Effector CD4-positive, alpha-beta T cell (primary cell): ENCODE measurements at regions not wholly inside any gene's neighbourhood (a gene's known extent, or its start where the extent isn't known, plus 50 kb on each side); places are given as distances from the start of the nearest gene placed in this dataset.

Experiments used
- DNase-seq: peaks from one replicate; pipeline ENCODE4 v3.0.0-alpha.2; 2020

DNA sequence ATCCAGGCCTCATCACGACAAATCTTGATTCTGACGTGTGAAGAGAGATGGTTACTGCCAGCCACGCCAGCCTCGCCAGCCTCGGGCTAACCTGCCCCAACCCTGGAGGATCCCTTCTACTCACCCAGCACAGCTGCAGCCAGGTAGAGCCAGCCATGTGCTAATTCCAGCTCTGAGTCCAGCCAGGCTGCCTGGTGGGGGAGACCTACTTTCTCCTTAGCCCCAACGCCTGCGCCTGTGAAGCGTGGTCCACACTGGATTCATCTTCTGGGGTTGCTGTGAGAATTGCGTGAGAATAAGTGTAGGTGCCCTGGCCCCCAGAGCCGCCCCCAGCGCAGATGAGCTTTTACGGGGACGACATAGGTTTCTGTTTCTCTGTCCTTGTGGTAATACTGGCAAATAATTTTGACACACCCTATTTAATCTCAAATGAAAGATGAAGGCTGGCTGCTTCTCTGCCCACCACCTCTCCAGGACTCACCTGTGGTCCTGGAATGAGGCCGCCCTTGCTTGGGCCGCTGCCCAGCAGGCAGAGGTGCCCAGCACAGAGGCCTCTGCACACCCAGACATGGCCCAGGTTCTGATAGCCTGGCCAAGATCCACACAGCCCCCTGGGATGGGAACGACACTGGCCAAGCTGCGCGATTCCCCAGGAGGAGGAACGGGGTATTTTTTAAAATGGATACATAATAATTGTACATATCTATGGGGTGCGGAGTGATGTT lies 528.4 kb downstream of the TBC1D22A start:
- no peak for DNase-seq

DNA sequence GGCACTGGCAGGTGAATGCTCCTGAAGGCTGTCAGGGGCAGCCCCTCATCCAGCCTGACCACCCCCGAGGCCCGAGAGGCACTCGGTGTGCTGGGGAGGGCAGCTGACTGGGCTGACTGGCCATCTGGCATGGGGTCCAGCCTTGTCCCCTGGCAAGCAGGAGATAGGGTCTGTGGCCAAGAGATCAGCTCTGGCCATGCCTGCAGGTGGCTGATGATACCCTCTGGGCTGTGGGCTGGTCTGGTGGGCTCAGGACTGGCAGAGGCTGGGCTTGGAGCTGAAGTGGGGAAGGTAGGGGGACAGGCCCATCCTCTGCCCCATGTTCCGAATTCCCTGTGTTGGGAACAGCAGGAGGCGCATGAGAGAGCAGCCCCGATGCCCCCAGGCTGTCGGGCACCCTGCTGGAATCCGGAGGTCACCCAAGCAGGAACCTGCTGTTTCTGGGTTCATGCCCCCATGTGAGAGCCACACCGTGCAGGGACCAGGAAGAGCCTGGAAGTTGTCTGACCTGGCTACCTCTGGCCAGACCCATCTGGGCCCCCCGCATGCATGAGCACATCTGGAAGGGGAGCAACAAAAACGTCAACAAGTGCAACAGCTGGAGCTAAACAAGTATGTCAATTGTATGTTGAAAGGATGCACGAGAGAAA lies 527.0 kb downstream of the TBC1D22A start:
- no peak for DNase-seq

DNA sequence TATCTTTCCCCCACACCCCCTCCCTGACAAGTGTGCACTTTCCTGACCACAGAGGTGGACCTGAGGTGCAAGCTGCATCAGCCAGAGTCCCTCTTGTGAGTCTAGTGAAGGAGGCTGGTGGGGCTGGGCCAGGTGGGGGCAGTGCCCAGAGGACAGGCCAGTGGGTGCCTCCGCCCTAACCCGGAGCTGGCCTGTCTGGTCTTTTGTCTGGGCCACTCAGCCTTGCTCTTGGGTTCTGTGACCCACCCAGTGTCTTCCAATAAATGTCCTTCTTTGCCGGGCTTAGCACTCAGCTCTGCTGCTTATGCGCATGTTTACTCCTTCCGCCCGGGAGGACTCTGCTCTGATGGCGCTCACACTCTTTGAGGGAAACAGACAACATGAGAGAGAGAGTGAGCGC lies 526.2 kb downstream of the TBC1D22A start:
- DNase-seq = no peak

DNA sequence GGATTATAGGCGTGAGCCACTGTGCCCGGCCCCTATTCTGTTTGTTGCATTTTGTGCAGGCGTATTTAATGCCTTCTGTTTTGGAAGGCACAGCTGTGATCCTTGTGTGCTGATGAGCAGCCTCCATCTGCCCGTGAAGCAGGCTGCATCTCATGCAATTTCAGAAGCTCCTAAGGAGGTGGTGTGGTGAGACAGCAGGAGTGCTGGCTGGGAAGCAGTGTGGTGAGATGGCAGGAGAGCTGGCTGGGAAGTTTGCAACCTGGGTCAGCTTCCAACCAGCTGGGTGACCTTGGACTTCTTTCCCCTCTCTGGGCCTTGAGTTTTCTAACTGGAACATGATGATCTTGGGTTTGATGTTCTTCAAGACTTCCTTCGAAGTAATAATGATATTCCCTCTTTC lies 525.1 kb downstream of the TBC1D22A start:
- no peak for DNase-seq

DNA sequence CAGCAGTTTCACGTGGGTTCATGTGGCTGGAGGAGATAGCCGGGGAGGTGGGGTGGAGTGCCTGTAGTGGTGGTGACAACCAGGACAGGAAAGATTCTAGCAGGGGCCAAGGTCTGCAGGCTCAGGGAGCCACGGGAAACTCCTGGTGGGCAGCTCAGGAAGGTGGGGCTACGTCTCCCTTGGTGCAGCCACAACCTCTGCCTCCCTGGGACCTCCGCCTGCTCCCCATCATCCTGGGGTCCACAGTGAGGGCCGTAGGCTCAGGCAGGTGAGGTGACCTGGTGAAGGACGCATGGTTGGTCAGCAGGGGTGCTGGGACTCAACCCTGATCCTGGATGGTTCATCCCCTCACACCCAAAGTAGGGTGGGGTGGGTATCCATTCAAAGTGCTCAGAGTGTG lies 524.1 kb downstream of the TBC1D22A start:
- DNase-seq = no peak

DNA sequence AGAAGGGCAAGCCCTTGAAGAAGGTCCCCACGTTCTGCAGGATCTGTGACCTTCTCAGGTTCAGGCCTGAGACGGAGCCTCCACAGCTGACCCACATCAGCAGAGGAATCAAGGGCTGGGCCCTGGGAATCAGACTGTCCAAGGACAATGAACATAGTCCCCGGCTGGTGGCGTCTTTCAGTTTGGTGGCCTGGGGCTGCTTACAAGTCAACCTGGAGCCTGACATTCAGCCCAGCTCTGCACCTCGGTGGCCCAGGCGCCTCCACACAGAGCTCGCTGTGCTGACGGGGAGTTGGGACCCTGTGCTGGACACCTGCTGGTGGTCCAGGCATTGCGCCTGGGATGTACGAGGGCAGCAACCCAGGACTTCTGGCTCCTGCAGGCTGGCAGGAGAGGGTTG lies 523.5 kb downstream of the TBC1D22A start:
- DNase-seq = no peak

DNA sequence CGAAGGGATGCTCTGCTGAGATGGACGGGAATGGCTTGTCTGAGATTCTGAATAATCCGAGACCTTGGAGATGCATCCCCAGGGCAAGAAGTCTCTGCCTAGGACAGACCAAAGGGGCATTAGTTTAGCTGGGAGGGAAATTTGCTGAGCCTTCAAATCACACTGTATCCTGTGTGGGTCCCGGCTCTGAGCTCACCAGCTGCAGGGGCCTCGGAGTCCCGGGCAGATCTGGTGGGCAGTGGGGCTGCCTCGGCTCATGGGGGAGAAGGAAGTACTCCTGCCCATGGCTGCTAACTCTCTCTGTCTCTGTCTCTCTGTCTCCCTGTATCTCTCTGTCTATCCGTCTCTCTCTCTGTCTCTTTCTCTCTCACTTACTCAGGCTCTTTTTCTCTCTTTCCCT lies 522.4 kb downstream of the TBC1D22A start:
- no peak for DNase-seq

DNA sequence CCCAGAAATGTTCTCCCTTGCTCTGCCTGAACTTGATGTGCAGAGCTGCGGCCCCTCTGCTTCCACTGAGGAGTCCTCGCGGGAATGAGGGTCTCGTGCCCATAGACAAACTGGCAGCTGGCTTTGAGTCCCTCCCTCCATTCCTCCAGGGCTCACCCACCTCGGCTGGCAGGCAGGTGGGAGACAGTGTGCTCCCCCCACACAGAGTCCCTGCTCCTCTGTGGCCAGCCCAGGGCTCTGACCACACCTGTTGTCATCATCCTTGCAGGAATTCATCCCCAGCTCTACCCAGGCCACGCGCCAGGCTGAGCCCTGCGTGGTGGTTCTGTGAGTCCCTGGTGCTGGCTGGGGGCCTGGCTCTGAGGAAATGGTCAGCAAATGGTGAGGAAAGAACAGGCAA lies 521.9 kb downstream of the TBC1D22A start:
- DNase-seq = no peak

DNA sequence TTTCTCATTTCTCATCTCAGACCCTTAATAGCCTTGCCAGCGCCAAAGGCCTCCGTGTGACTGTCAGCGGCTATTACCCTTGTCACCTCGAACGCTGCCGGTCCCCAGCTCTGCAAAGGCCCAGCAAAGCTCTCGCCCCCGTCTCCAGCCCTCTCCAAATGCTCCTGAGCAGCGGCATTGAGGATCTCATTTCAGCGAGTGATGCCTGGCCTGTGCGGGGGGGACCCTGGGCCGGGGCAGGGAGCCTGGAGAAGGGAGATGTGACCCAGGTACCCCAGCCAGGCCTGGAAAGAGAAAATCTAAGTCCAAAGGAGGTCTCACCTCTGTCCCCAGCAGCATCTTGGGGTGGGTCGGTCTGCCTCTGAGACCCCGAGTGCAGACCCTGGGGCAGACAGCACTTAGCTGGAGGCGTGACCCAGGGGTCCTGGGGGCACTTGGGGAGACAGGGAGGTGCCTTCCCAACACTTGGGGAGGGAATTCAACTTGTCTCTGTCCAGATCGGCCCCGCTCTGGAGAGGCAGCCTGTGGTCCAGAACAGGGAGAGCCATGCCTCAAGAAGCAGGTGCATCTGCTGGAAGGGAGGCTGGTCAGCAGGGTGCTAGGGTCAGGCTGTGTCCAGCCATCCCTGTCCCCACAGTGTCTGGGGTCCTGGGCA lies 521.3 kb downstream of the TBC1D22A start:
- DNase-seq = no peak

DNA sequence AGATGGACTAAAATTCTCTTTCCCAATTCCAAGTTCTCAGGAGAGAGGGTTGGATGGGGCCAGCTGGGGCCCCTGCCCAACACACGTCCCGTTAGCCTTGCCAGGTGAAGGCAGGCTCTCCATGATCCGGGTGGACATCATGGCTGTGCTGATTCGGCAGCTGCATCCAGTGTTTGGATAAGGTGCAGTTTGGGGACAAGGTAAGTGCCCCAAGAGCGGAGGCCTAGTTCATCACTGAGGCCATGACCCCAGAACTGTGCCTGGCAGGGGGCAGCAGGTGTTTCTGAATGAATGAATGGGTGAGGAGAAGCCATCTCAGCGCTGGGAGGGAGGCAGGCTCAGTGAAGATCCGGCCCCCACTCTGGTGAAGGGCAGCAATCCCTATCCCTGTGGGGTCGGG lies 520.4 kb downstream of the TBC1D22A start:
- no peak for DNase-seq

DNA sequence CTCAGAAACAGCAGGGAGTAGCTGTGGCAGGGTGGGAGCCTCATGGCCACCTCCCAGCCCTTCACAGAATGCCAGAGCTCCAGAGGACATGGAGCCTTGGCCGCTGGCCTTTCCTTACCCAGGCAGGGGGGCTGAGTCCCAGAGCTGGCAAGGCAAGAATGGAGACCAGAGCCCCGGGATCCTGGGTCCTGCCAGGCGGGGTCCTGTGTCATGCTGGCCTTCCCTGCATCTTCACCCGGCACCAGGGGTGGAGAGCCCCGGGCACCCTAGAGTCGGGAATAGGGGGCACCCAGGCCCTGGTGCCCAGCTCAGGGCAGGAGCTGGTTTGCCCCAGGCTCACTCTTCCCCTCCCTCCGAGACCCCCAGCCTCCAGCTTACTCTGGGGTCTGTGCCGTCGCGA lies 519.9 kb downstream of the TBC1D22A start:
- DNase-seq = no peak

DNA sequence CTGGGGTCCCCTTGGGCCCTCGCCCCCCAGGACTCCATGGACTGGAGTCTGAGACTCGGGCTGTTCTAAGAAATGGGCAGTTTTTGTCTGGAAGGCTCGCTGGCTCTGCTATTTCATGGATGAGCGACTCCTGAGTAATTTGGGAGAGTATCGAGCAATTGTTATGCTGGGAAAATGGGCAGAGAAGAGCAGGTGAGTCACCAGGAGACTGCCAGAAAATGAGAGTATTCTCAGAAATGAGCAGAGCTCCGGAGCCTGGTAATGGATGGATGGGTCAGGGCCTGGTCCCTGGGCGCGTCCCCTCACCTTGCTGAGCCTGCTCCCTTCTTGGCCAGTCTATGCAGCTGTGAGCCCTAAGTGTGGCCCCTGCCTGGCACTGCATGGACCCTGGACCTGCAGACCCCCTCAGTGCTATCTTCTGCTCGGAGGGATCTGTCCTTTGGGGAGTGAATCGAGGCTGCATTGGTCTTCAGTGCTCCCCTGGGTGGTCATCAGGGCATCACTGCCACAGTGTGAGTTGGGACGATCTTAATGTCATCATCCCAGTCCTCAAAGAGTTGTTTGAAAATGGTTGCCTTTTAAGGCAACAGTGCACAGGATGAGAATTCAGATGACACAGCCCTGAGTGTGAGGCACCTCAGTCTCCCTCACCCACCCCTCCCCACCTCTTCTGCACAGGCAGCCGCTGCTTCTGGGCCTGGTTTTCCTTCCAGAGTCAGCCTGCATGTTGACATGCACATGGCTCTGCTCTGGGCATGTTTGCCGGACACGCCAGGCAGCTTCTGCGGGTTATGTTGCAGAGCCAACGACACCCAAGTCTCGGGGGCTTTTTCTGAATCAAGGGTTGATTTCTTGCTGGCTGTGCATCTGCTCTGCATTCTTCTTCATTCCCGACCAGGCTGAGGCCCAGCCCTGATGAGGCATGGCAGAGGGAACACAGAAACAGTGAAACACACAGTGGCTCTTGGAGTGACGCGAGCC lies 519.0 kb downstream of the TBC1D22A start:
- no peak for DNase-seq

DNA sequence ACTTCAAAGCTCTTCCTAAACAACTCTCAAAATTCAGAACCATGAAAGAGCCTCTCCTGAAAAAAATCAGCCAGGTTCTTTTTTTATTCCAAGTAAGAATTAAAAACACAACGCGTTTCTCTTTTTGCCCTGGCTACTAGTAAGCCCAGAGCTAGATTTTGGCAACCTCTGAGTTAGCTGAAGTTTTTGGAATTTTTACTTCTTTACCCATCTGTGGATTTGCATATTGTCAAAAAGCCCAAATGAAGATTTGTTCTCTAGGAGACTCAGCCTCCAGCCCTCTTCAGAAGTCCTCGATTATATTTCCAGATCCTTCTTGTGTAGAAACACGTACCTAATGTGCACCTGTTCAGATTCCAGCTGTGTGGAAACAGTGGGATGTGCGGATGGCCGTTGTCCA lies 517.9 kb downstream of the TBC1D22A start:
- no peak for DNase-seq

DNA sequence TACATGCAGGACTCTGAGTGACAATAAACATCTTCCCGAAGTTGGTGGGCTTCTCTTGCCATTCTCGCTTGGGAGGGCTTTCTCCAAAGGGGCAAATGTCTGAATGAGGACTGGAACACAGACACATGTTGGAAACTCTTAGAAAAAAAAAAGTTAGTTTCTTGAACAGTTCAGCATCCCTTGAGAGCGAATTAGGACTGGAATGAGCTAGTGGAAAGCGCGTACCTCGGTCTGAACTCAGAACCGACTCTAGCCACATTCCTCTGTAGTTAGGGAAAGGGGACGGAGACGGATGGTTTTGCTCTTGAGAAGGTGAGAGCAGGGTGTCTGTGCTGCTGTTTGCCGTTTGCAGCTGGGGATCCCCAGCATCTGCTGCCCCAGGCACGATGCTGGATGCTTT lies 517.3 kb downstream of the TBC1D22A start:
- no peak for DNase-seq

DNA sequence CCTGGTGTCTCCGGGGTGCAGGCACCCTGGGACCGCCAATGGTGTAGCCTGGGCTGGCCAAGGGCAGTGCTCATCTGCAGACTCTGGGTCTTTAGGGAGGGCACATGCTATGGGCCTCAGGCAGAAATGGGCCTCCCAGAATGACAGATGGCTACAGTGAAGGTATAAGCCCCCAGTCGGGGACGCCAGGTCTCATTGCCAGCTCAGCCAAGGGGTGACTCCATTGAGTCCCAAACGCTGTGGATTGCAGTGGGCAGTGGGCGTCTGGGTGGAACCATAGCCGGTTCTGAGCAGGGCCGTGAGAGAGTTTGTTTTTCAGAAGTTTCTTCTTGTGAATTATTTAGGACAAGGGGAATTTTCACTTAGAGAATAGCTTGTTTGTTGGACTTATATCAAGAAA lies 516.9 kb downstream of the TBC1D22A start:
- DNase-seq = no peak

DNA sequence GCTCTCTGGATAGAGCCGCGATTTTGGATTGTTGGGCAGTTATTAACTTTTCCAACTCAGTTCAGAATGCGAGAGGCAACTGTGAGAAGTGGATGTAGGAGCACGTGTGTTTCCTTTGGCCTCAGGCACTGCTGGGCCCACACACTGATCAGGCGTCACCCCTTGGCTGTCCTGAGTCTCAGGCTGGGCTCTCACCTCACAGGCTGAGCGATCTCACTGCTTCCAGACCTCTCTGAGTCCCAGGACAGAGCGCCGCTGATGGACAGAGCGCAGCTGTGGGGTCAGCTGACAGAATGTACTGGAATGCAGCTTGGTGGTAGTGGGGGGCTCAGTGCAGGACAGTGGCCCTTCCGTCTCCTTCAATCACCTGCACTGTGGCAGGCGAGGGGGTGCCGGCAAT lies 516.2 kb downstream of the TBC1D22A start:
- no peak for DNase-seq

DNA sequence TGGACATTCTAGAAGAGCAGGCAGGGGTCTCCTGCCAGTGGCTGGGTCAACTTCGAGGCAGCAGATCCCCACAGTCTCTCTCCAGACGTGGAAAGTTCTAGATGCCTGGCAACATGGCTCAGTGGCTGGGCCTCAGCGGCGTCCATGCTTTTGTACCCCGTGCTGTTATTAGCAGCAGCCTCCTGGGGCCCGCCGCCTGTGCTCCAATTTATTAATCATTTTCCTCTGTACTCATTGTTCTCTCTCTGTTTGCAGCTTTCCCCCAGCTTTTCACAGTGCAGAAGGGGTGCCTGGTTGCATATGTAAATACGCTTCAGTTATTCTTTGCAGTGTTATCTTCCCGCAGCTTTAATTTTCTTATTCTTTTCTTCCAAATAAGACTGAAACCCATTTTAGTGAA lies 515.1 kb downstream of the TBC1D22A start:
- no peak for DNase-seq

DNA sequence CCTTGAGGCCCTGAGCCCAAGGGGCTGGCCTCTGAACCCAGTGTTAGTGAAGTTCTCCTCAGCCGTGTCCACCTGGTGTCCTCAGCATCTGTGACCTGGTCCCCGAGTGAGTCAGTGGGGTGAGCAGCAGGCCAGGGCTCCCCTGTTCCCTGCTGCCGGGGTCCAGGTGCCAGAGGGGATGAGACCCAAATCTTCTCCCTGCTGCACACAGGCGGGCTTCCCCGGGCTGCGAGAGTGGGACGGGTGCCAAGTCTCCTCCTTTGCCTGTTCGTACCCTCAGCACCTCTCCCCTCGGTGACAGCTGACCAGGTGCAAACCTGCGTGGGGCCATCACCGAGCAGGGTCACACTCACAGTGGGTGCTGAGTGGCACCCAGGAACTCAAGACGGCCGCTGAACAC lies 514.5 kb downstream of the TBC1D22A start:
- no peak for DNase-seq

DNA sequence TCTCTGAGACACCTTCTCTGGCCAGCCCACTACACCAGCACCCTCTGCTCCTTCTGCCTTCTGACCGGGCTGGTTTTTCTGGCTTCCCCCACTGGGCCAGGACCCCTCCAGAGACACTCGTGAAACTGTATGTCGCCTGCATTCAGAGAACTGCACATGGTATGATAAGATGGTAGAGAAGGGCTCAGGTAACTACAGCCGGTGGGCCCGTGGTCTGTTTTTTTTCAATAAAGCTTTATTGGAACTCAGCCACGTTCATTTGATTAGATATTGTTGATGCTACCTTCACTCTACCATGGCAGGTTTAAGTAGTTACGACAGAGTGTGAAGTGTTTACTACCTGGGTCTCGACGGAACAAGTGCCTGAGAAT lies 514.0 kb downstream of the TBC1D22A start:
- no peak for DNase-seq

DNA sequence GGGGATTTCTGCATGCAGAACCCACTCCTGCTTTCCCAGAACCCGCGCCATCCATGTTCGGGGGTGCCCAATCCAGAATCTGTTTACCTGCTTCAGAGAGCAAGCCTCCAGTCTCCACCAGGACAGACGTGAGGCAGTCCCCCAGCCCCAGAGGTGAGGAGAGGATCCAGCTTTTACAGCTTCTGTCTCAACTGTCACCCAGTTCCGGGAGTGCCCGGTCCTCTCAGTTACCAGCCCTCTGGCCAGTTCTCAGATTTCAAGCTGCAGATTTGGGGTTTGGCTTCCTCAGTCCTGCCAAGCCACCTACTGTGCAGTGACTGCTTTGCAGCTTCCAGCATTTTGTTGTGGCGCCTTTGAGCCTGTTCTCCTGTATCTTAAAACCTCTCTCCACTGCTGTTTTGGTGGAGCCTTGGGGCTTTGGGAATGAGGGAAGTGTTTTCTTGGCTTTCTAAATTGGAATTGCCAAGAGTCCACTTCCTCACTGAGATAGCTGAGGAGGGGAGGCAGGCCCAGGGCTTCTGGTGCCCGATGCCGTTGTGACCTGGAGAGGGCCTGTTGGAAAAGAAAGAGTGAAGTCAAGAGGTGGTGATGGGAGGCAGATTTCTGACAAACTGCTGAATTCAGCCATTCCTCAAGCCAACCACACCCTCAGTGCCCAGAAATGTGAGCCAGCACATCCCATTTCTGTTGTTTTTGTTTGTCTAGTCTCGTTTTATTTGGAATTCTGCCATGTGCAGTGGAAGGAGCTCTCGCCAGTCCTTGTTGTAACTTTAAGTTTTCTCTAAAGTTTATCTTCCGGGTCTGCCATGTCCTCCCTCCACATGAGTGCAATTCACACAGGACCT lies 513.4 kb downstream of the TBC1D22A start:
- no peak for DNase-seq

DNA sequence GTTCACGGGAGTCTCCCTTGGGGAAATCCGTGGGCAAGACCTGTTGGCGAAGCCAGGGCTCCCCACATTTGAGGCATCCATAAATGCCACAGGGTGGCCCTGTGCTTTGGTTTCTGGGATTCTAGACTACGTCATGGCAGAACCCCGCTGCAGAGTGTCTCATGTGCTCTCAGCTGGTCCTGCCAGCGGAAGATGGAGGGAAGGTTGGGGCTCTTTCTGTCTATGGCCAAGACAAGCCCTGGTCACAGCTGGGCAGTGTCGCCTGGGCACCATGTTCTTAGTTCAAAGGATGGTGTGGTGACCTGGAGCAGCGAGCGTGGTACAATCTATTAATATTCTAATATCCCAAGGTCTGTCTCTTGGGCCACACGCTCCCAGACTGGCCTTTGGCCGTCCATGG lies 511.7 kb downstream of the TBC1D22A start:
- no peak for DNase-seq

DNA sequence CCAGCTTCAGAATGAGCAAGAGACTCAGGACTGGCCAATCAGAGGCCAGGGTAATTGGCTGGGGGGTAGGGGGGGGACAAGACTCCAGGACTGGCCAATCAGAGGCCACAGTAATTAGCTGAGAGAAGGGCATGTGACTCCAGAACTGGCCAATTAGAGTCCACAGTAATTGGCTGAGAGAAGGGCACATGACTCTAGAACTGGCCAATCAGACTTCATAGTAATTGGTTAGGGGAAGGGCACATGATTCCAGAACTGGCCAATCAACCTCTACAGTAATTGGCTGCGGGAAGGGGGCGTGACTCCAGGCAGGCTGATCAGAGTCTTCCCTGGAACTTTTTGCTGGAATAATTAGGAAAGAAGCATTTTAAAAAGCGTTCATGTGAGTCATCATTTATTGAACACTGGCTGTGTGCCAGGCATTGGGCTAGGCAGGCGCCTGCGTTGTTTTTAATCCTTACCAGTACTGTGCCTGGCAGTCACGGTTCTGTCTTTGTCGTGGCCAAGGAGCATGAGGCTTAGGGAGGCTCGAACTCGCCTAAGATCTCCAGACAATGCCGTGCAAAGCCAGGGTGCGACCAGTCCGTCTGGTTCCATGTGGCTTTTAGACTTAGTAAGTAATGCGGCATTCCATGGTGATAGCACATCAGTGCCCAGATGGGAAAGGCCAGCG lies 508.1 kb downstream of the TBC1D22A start:
- DNase-seq = no peak
